Activated CD8-positive, alpha-beta memory T cell treated with anti-CD3 and anti-CD28 coated beads for 36 hours (primary cell): ENCODE measurements at regions not wholly inside any gene's neighbourhood (a gene's known extent, or its start where the extent isn't known, plus 50 kb on each side); places are given as distances from the start of the nearest gene placed in this dataset.

Source experiments
- CTCF ChIA-PET: fragments of 350-600 bp; sonication (Branson Sonifier 250); formaldehyde crosslinking; loops from one replicate; lab custom pipeline; 2021; ENCODE audit warnings: antibody characterized with exemption; lab: Charles Lee
- POLR2A ChIA-PET: fragments of 350-600 bp; sonication (Branson Sonifier 250); formaldehyde crosslinking; loops from one replicate; lab custom pipeline; 2021; ENCODE audit warnings: antibody characterized with exemption; lab: Charles Lee

DNA sequence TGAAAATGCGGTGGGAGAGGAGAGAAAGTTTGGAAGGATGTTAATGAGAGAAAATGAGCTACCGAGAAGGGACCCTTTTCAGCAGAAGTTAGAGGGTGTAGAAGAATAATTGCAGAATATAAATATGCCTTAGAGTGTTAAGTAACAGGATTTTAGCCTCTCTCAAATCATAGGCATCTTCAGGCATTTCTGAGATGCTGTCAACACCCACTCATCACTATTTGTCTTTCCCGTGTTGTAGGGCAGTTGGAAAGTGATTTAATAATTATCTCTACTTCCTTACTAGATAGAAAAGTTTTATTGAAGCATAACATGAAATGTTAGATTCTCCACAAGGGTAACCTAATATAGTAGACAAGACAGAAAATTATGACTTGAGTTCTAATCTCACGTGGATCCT lies 96.4 kb upstream of the RGS4 start:
- ChIA-PET POLR2A (no interaction called here), CTCF (no interaction called here)

DNA sequence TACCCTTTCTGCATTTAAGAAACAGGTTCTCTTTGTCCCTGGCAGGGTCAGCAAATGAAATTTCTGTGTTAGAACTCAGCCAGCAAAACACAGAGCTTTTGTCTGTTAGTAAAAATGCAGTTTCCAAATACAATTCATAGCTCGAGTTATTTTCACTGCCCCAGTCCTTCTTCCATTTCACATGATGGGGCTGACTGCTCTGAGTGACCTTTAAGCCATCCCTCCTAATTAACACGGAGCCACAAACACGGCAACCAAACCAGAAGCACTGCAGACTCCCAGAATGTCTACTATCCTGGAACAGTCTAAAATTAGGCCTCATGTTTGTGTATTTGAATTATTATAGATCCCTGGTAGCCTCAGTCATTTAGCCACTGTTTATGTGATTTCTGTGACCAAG lies 99.1 kb upstream of the RGS4 start:
- ChIA-PET CTCF (no interaction called here), POLR2A (no interaction called here)

DNA sequence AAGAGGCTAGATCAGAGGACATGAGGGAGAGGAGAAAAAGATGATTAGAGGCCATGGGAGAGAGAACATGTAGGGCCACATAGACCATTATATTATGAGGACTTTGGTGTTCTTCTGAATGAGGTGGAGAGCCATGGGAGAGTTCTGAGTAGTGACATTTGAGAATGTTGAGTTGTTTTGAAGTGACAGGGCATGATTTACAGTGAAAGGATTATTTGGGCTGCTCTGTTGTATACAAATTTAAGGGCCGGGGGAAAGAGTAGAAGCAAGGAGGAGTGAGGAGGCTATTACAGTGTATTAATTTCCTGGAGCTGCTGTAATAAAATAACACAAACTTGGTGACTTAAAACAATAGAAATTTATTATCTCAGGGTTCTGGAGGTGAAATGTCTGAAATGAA lies 102.5 kb upstream of the RGS4 start:
- ChIA-PET CTCF (no interaction called here), POLR2A (no interaction called here)

DNA sequence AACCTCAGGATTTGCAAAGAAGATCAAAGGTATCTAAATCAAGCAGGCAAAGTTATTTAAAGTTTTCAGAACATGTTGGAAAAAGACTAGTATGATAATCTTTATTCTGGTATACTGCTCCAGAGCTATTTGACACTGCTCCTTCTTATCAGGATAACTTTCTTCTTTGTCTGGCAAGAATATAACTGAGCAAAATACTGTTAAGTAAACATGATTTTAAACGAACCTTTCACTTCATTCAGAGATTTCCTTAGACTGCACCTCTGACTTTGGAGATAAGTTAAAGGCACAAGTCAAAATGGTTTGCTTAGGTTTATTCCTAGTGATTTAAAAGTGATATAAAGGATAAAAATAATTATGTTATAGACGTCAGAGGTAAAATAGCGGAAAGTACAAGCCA lies 103.9 kb upstream of the CCDC190 start:
- ChIA-PET CTCF (no interaction called here), POLR2A (no interaction called here)

DNA sequence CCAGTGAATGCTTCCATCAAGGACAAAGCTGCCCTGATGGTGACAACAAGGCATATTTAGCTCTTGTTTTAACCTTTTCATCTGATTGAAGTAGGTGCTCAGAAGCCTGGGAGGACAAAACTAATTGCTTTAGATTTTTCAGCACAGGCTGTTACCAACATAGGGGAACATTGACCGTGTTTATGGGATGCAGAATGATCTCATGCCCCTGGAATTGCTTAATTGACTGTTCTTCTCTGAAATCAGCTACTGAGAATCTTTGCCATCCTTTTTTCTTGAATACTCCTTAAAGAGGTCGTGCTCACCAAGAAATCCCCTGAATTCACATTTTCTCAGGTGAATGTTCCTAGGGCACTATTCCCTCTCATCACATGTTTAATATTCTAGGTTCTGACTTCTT lies 95.9 kb upstream of the CCDC190 start:
- POLR2A ChIA-PET = no interaction called here
- CTCF ChIA-PET = no interaction called here

DNA sequence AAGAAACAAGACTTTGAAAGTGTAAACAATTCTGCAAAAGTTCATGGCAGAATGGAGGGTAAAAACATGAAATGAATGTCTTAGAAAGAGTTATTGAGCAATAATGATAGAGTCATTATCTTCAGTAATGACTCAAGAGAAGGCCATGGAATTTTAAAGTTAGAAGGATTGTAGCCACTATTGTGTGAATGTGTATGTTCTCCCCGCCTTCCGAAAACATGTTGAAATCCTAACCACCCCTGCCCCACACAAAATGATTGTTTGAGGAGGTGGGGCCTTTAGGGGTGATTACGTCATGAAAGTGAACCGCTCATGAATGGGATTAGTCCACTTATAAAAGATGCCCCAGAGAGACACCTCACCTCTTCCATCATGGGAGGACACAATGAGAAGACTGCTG lies 93.8 kb upstream of the CCDC190 start:
- ChIA-PET CTCF (no interaction called here), POLR2A (no interaction called here)

DNA sequence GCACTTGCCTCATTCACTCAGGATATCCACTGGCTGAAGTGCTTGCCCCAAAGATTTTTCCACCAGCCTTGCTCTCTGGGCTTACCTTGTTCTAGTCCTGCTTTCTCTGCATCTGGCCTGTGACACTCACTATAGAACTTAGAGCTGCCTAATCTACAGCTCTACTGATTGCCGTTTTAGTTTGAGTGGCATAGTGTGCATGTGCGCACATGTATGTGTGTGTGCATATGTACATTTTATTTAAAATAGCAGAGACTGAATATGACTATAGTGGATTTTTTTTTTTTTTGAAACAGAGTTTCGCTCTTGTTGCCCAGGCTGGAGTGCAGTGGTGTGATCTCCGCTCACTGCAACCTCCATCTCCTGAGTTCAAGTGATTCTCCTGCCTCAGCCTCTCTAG lies 92.0 kb upstream of the CCDC190 start:
- ChIA-PET POLR2A (no interaction called here), CTCF (no interaction called here)

DNA sequence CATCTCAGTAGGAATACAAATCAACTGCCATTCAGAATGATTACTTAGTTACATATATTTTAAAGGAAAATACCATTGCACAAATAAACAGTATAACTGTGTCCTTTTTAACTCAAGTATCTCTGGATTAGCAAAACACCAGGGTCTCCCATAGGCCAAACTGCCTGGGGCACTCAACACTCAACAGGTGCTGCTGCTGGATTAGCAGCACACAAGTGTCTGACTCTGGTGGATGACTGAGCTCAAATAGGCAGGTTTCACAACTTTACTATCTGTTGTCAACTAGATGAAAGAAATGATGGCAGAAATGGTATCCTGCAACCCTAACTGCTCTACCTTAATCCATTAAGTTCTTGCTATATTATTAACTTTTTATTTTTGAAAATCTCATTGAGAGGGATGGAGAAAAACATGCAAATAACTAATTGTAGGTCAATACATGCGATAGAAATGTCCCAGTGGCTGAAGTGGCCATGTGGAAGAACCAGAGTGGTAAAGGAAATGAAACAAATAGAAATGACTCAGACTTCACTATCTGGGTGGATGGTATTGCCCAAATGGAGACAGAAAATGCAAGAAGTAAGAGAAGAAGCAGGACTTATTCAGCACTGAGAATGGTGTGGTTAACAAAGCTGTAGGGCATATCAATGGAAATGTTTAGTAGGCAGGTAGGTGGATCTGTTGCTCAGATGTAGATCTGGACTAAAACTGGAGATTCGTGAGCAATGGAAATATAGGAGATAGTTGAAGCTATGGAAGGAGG lies 90.8 kb upstream of the CCDC190 start:
- CTCF ChIA-PET = no interaction called here
- POLR2A ChIA-PET = no interaction called here

DNA sequence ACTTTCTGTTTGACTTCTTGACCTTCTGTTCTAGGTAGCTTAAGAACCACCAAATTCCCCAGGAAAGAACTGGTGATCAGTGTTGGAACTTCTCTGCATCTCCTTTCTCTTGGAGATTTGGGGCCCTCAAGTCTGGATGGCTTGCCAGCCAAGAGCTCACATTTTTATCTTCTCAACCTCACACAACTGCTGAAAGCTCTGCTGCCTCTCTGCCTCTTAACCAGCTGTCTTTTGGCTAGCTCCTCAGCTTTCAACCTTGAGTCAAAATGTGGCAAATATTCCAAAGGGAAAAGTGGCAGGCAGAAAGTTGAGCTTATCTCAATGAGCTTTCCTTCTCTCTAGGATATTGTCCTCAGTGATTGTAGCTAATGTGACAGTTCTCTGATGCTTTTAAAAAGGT lies 89.2 kb upstream of the CCDC190 start:
- POLR2A ChIA-PET = no interaction called here

DNA sequence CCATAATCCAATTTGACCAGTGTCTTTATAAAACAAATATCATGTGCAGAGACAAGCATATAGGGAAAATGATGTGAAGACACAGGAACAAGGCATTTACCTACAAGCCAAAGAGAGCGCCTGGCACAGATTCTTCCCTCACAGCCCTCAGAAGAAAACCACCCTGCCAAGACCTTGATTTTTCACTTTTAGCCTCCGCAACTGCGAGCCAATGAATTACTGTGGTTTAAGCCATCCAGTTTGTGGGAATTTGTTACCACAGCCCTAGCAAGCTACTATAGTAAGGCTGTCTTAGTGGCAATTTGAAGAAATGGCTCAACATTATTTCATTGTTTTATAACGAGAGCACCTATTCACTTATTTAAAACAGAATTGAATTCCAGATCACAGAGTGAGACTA lies 85.7 kb upstream of the CCDC190 start:
- CTCF ChIA-PET = no interaction called here
- POLR2A ChIA-PET = no interaction called here

More for the DNA sequence above, 89.2 kb upstream of the CCDC190 start:
- CTCF ChIA-PET = no interaction called here

DNA sequence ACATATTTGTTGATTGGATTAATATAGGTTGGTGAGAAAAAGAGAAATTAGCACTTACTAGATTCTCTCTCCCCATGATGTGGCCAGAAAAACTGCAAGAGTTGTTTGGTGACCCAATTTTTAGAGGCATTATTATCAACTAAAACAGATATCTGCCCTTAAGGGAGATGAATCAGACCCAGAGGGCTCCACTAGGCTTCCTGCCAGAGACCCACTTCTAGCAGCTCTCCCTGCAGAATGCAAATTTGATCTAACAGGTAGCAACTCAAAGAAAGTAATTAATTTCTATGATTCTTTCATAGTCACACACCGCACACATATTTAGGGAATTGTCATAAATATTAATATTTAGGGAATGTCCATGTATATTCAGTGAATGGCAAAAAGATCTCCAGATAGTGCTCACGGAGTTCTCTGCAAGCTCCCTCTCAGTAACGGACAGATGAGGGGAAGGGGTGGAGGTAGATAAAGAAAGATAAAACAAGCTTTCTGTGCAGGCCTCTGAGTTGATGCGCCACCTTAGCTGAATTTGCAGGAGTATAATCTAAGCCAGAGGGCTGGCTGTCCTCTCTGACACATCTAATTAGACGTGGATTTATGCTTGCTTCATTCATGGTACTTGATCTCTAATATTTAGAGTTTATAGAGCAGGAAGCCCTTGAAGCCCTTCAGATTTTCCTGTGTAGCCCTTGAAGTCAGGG lies 84.1 kb upstream of the CCDC190 start:
- POLR2A ChIA-PET = no interaction called here
- CTCF ChIA-PET = no interaction called here

DNA sequence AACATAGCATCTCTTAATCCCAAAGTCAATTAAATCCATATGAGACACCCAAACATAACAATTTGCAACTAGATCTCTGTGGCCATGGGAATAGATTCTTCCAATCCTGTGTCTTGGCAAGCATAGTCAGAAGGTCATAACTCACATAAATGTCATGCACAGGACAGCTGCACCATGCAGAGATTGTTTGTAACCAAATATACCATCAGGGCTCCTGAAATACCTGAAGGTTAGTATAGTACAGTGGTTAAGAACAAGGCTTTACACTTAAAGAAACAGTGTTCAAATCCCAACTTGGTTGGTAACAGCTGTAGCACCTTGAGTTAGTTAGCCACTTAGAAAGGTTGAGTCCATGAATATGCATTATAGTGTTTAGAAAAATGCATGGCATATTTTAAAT lies 82.6 kb upstream of the CCDC190 start:
- CTCF ChIA-PET = no interaction called here
- POLR2A ChIA-PET = no interaction called here

DNA sequence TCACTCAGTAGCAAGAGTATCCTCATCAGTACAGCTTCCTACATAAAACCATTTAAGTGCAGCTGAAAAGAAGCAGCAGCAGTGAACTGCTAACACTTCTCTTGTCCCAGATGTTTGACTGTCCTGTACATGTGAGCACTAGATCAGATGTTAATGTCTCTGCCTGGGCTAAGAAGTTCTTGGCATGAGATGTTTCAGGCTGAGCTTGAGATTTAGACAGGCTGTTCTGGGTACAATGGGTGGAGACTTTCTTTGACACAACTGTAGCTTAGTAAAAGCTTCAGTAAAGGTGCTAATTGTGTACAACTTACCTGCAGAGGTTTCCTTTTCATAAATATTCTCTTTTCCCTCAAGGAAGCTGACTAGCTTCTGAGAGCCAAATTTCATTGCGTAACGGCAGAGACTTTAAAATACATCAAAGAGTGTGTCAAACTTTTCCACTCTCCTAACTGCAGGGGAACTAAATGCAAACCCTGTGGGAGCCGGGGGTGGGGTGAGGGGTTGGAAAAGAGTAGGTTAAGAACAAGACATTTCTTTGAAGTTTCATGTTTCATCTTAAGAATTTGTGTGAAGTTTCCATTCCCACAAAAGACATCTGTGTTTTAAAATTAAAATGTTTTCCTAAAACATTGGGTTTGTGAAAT lies 82.1 kb upstream of the CCDC190 start:
- ChIA-PET CTCF (no interaction called here), POLR2A (no interaction called here)

DNA sequence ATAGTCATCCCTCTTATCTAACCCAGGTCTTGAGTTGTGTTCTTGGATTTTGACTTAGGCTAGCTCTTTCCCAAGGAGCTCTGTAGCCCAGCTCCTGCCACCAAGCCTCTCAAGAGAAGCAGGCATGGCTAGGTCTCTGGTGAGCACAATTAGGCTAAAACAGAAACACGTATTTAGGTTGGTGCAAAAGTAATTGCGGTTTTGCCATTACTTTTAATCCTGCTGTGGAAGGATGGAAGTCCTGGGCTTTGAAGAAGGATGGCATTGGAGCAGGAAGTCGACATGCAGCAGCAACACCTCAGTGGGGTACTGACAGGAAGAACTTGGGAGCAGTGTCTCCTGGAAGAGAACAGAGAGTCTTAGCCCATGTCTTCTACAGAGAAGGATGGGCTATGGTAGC lies 80.0 kb upstream of the CCDC190 start:
- POLR2A ChIA-PET = no interaction called here
- CTCF ChIA-PET = no interaction called here

DNA sequence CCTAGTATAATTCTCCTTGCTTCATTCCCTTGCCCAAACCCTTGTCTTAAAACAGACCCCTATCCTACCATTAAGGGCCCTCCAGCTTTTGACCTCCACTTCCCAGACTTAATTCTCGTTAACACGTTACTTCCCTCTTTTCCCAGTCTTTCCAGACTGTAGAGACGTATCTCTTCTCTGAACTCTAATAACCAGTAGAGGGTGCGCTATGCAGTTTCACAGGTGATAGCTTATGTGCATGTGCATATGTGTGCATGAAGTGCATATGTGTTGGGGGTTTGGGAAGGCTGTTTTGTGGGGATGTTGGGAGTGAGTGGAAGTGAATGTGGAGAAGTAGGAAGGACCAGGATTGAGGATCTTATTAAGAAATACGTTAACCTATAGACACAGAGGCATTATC lies 78.1 kb upstream of the CCDC190 start:
- POLR2A ChIA-PET = no interaction called here
- CTCF ChIA-PET = no interaction called here

DNA sequence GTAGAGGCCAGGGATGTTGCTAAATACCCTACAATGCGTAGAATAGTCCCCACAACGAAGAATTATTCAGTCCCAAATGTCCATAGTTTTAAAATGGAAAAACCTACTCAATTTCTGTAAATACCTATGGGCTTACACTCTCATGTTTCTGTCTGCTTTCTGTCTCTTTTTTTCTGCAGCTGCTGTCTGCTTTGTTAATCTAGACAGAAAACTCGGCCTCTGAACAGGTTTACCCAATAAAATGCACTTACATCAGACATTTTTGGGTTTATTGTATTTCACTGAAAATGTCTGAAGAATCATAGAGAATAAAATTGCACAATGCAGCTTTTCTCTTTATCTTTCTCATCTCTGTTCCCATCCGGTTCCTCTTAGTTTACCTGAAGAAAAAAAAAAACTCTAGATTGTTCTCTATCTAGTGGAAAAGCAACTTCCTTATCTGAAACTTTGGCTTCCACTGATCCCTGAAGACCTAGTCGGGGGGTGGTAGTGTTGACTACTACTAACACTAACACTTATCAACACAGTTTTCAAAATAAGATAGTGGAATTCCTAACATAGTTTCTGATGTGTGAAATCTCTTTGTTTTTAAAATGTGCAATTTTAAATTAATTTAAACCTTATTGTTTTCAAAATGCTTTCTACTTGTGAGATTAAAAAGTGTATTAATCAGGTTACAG lies 76.9 kb upstream of the CCDC190 start:
- POLR2A ChIA-PET = no interaction called here
- CTCF ChIA-PET = no interaction called here

DNA sequence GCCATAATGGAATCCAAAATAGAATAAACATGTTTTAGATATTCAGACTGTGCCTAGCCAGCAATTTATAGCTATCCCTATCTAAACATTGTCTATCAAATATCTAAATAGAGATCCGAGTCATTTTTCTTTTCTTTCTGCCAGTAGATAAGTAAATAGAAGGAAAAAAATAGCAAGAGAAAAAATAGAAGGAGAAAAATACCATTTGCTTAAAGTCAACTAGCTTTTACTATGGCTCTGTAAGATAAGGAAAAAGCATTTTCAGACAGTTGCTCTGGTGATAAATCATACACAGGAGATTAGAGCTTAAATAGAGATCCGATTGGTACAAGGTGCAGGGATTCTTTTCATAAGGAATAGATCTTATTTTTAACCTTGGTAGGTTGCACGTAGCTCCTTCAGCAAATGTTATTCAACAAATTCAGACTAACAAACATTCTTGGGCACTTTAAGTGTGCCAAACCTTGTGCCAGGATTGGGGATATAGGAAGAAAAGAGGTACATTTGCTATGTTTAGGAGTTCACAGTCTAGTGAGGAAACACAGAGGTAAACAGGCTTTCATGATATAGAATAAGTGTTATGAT lies 70.1 kb upstream of the CCDC190 start:
- POLR2A ChIA-PET = no interaction called here
- CTCF ChIA-PET = no interaction called here

DNA sequence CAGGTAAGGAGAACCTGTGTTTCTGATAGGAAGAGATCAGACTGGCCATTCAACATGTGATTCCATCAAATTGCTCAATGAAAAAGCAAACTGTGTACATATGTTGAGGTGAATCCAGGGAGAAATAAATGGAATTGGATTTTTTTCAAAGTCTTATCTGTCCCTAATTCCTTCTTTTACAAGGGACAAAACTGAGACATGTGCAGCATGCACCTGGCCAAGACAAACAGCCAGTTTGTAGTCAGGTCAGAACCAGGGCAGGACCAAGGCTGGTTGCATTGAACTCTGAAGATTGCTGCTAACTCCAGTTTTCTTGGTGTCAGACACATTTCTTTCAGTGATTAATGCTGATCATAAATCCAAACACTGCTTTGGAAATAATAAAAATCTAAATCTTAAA lies 69.6 kb upstream of the CCDC190 start:
- ChIA-PET POLR2A (no interaction called here), CTCF (no interaction called here)

DNA sequence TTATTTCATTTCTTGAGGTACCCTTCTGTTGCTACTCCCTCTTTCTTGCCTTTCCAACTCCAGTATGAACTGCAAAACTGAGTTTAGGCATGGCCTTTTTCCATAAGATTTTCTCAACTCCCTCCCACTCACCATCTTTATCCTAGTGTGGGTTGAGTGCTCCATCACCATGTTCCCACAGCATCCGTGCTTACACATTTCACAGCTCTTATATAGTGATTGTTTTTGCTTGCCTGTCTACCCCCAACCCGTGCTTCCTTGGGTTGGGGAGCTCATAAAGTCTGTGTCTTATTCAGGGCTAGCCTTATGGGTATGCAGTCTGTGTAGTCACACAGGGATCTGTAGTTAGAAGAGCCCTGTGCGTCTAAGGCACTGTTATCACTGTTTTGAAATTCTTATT lies 68.2 kb upstream of the CCDC190 start:
- ChIA-PET POLR2A (no interaction called here), CTCF (no interaction called here)

DNA sequence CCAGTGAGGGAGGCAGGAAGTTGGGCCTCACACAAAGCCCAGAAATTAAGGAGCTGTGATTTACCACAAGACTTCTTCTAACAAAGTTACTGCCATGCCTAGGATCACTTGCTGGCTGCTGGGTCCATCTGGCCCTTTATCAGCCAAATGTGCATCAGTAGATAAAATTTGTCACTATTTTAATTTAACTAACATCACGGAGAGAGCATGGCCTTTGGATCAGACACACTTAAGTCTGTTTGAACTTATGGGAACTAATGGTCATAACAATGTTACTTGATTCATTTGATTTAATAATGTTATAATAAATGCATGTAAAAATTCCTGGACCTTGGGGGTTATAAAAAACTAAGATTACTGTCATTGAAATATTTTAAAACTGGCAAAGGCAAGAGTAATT lies 67.2 kb upstream of the CCDC190 start:
- ChIA-PET POLR2A (no interaction called here), CTCF (no interaction called here)
